PFSK-1 (cell line): ENCODE measurements at regions not wholly inside any gene's neighbourhood (a gene's known extent, or its start where the extent isn't known, plus 50 kb on each side); places are given as distances from the start of the nearest gene placed in this dataset.

ENCODE experiments used
- POLR2AphosphoS5 ChIP-seq: IDR thresholded peaks from 2 replicates; pipeline ENCODE4 v1.6.1; 2012; ENCODE audit warnings: low read depth, mild to moderate bottlenecking, control low read depth, low read length, moderate library complexity
- SIN3A ChIP-seq: IDR thresholded peaks from 2 replicates; pipeline ENCODE4 v1.6.1; 2012; ENCODE audit warnings: mild to moderate bottlenecking, low read length, moderate library complexity, borderline replicate concordance; ENCODE audit not compliant: insufficient read depth
- TAF1 ChIP-seq: IDR thresholded peaks from 2 replicates; pipeline ENCODE4 v1.6.1; 2012; ENCODE audit warnings: low read length, control low read depth, borderline replicate concordance; ENCODE audit not compliant: insufficient read depth
- TF ChIP-seq, protein P1 (sequence below), 2 experiments: IDR thresholded peaks; 2 replicates each; pipeline versions ENCODE4 v1.6.1 to v1.8.0; 2011 to 2012; ENCODE audit warnings: low read depth in 2 of 2, low read length in 2 of 2, control low read depth in 1 of 2, inconsistent platforms in 1 of 2, mild to moderate bottlenecking in 1 of 2, moderate library complexity in 1 of 2; ENCODE audit not compliant: insufficient read depth in 1 of 2

DNA sequence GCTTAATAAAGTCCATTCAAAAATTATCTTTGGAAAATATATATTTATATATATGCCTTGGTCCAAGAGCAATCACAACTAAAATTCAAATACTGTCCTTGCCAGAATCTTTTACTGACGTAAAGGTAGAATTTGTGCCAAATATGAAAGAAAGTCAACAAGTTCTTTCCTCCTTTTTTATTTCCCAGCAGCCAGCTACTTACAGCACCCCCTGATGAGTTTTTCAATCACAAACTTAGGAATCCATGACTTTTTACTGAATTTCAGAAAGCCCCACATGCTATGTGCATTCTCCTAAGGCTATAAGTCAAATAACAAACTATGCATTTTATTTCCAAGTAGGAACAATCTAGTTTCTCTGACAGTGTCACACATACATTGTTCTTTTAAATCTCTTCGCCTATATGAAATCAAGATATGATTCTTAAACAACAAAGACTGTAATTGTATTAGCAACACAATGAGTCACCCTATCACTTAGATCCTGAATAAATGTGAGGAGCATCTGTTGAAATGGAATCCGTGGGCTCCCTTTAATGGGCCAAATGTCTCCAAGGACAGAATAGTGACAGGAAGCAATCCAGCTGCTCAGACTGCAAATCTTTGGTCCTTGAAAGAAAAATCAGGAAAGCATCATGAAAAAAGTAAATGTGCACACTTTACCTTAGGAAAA is 271.4 kb downstream of the DUSP6 start:
- TF ChIP-seq, protein P1, sequence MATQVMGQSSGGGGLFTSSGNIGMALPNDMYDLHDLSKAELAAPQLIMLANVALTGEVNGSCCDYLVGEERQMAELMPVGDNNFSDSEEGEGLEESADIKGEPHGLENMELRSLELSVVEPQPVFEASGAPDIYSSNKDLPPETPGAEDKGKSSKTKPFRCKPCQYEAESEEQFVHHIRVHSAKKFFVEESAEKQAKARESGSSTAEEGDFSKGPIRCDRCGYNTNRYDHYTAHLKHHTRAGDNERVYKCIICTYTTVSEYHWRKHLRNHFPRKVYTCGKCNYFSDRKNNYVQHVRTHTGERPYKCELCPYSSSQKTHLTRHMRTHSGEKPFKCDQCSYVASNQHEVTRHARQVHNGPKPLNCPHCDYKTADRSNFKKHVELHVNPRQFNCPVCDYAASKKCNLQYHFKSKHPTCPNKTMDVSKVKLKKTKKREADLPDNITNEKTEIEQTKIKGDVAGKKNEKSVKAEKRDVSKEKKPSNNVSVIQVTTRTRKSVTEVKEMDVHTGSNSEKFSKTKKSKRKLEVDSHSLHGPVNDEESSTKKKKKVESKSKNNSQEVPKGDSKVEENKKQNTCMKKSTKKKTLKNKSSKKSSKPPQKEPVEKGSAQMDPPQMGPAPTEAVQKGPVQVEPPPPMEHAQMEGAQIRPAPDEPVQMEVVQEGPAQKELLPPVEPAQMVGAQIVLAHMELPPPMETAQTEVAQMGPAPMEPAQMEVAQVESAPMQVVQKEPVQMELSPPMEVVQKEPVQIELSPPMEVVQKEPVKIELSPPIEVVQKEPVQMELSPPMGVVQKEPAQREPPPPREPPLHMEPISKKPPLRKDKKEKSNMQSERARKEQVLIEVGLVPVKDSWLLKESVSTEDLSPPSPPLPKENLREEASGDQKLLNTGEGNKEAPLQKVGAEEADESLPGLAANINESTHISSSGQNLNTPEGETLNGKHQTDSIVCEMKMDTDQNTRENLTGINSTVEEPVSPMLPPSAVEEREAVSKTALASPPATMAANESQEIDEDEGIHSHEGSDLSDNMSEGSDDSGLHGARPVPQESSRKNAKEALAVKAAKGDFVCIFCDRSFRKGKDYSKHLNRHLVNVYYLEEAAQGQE (IDR thresholded peaks at IDR 0.05; ENCODE audit: insufficient read depth in 1 of 2, low read depth in 2 of 2, low read length in 2 of 2) = no peak
- no peak for TF ChIP-seq POLR2AphosphoS5
- TF ChIP-seq SIN3A = no peak
- TF ChIP-seq TAF1 = no peak
